GM19372 (cell line): ENCODE measurements at regions not wholly inside any gene's neighbourhood (a gene's known extent, or its start where the extent isn't known, plus 50 kb on each side); places are given as distances from the start of the nearest gene placed in this dataset.
"Not testable (repeated sequence)": the region's sequence is repeated elsewhere in the genome, so short reads cannot be mapped to it uniquely, and the experiment has no call there.

ENCODE experiments used
- ATAC-seq: cut with Tn5 transposase; IDR thresholded peaks from one replicate; pipeline ENCODE4 v1.9.1; 2021; ENCODE audit warnings: mild to moderate bottlenecking, low read depth, moderate library complexity; ENCODE audit not compliant: unreplicated experiment

DNA sequence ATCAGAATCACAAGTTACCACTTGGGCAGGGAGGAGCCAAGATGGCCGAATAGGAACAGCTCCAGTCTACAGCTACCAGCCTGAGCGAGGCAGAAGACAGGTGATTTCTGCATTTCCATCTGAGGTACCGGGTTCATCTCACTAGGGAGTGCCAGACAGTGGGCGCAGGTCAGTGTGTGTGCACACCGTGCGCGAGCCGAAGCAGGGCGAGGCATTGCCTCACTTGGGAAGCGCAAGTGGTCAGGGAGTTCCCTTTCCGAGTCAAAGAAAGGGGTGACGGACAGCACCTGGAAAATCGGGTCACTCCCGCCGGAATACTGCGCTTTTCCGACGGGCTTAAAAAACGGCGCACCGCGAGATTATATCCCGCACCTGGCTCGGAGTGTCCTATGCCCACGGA lies 99.8 kb upstream of the PBX1 start:
- ATAC-seq, result not testable (repeated sequence)

DNA sequence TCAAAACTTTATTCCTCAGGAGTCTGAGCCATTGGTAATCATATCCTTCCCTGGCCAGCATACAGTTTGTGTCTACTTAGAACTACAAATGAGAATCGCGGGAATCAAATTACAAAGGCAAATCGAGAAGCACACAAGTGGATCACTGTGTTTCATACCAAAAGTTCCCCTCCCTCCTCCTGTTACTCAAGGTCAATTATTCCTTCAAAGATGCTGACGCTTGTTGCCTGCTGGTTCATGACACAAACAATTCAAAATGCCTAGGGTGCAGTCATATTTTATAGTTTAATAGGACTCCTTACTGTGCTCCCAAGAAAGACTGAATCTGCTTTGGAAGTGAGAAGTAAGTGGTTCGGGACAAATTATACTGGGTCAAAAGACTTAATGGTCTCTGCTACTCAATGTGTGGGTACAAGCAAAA lies 93.0 kb upstream of the PBX1 start:
- ATAC-seq, result no peak

DNA sequence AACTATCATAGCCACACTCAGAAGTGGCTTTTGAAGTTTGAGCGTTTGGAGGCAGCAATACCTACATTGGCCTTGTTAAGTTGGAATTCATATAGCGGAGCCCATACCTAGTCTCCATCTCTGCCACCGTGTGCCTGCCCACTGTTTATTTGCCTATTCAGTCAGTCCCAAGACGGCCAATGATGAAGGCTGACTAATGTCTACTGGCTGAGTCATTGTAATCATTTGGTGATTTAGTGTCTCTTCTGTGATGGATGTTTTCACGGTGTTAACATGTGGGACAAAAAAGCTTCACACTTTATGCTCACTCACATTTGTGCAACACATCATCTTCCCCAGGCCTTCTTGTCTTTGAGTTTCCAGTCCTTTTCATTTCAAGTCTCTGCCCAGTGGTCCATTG lies 92.6 kb upstream of the PBX1 start:
- ATAC-seq, result no peak

DNA sequence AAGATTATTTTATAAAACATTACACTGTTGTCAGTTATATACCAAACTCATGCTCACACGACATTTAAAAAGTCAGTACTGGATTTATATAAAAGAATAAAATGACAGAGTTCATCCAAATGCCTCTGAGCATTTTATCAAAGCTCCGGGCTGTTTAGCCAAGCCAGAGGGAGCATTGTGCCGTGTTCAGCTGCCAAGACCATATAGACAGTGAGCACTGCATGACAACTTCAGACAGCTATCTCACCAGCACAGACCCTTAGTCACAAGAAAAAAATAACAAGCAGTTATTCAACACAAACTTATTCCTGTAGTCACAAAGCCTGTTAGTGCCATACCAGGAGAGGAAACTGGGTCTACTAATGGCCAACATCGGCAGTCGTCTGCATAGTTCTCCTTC lies 88.0 kb upstream of the PBX1 start:
- ATAC-seq, result no peak

DNA sequence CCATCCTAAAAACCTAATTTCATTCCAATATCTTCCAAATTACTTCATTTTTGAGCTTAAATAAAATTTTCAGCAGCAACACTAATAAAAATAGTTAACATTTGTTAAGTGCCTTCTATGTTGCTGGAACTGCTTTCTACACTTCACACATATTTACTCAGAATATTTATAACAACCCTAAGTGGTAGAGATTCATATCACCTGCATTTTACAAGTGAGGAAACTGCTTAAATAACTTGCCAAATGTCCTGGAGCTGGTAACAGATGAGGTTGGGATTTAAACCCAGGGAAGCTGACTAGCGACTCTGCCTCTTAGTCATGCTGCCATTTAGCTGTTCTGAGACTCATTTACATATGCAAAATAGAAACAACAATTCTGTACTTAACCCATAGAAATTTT lies 86.1 kb upstream of the PBX1 start:
- no peak for ATAC-seq

DNA sequence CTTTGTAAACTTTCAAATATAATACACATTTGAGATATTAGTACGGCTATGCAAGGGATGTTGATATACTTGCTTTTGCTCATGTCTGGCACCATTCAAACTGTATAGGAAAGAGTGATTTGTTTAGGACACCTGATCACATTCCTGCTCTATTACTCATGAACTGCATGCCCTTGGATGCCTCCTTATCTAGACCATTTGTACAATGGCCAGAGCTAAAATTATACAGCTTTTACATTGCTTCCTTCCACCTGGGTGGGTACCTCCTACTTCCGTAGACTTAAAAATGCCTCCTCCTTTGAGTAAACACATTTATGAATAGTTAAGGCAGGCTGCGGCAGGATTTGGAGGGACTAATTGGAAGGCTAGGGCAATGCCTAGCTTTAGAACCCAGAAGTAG lies 85.4 kb upstream of the PBX1 start:
- no peak for ATAC-seq

DNA sequence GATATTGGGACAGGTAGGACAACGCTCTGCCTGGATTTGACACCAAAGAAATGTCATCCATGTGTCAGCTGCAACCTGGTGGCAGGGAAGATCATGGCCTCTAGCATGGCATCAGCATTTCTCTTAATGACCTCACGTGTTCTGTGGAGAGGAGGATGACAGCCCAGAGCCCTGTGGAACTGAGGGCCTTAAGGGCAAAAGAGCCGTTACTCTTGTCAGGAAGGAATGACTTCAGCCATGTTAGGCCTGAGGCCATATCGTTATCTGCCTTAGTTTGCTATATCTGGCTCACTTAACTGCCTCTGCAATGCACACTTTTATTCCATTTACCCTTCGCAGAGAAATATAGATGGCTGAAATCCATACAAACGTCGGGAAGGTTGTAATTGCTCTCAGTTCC lies 83.2 kb upstream of the PBX1 start:
- ATAC-seq, result no peak

DNA sequence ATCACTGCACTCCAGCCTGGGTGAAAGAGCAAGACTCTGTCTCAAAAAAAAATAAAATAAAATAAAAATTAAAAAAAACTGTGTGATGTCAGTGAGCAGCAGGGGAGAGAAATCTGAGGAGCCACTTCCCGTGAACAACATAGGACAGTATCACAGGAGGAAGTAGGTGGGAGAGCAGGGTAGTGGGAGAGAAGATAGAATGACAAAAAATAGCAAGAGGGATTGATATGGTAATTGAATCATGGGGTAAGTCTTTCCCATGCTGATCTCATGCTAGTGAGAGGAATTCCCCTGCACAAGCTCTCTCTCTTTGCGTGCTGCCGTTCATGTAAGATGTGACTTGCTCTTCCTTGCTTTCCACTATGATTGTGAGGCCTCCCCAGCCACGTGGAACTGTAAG lies 81.6 kb upstream of the PBX1 start:
- no peak for ATAC-seq

DNA sequence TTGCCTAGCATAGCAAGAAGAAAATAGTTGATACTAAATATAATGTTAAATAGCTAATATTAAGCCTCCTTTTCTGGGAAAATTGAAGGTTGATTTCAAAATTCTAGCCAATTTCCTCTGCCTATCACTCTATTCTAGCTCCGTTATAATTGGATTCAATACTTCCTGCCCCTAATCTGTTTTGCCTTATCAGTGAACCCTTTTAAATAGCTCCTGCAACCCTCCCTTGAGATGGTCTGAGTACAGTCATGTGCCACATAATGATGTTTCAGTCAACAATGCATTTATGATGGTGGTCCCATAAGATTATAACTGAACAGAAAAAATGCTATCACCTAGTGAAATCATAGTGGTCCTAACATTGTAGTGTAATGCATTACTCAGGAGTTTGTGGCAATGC lies 79.7 kb upstream of the PBX1 start:
- ATAC-seq, result no peak

DNA sequence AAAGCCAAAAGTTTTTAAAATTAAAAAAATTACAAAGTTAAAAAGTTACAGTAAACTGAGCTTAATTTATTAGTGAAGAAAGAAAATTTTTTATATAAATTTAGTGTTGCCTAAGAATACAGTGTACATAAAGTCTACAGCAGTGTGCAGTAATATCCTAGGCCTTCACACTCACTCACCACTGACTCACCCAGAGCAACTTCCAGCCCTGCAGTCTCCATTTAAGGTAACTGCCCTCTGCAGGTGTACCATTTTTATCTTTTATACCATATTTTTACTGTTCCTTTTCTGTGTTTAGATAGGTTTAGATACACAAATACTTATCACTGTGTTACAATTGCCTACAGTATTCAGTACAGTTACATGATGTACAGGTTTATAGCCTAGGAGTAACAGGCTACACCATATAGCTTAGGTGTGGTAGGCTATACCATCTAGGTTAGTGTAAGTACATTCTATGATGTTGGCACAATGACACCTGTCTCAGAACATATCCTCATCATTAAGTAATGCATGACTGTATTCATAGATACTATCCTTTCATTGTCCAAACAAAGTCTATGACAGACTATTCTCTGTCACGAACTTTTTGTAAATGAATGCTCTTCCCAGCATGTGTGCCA lies 78.6 kb upstream of the PBX1 start:
- no peak for ATAC-seq

DNA sequence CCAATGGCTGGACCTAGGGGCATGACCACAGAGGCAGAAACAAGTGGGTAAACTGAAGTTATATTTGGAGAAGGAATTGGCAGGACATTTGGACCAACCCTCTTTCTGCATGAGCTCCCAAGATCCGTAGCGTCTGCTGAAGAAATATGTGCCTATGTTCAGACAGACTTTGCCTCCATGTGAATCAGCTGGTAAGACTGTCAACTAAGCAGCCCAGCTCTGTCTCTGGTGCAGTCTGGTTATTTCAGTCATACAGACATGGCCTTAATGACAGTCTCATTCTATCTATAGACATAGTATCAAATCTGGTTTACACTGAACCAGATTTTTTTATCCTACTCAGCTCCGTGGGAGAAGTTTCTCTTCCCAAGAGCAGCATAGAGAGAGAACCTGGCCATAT lies 63.1 kb upstream of the PBX1 start:
- no peak for ATAC-seq

DNA sequence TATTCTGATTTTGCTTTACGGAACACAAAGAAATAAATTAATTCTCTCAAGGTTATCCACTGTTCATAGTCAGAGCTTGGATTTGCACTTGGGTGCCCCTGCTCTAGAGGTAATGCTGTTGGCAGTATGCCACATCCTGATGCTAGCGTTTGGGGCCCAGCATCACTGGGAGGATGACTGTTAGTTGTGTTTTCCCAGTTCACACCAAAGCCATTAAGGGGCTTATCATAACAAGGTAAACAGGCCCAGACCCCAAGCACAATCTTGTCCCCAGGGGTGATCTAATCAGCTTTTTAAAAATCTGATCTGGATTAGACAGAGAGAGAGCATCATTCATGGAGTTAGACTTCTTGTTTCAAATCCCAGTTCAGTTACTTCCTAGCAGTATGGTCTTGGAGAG lies 60.2 kb upstream of the PBX1 start:
- ATAC-seq, result no peak

DNA sequence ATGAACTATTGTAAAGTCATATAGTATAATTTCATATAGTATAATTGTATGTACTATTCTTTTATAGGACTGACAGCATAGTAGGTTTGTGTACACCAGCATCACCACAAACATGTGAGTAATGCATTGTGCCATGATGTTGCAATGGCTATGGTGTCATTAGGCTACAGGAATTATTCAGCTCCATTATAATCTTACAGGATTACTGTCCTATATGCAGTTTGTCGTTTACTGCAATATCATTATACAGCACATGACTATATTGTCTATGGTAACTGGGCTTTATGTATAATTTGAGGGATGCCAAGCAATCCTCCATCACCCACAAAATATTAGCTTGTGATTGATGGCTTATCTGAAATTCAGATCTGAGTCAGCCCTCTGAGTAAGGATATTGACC lies 54.2 kb upstream of the PBX1 start:
- no peak for ATAC-seq
